GM12801 (cell line): ENCODE measurements at regions not wholly inside any gene's neighbourhood (a gene's known extent, or its start where the extent isn't known, plus 50 kb on each side); places are given as distances from the start of the nearest gene placed in this dataset.

Experiments used
- CTCF ChIP-seq: IDR thresholded peaks from one replicate; pipeline ENCODE4 v1.5.1; 2011; ENCODE audit warnings: control low read depth; ENCODE audit not compliant: insufficient read length; ENCODE audit errors: extremely low read depth

GRCh38 chr16:85180827-85181738 is 68.8 kb upstream of the CIBAR2 start:
- TF ChIP-seq CTCF, result no peak

- no peak for TF ChIP-seq CTCF
Observed at GRCh38 chr16:85181739-85182129, 69.5 kb upstream of the CIBAR2 start.

GRCh38 chr16:85182286-85182685 is 70.0 kb upstream of the CIBAR2 start:
- TF ChIP-seq CTCF, result no peak

GRCh38 chr16:85182774-85183173 is 70.5 kb upstream of the CIBAR2 start:
- no peak for TF ChIP-seq CTCF

- no peak for TF ChIP-seq CTCF
Observed at GRCh38 chr16:85183564-85183963, 71.3 kb upstream of the CIBAR2 start.

- TF ChIP-seq CTCF, result no peak
Observed at GRCh38 chr16:85184404-85184803, 72.1 kb upstream of the CIBAR2 start.

- no peak for TF ChIP-seq CTCF
Observed at GRCh38 chr16:85185303-85186100, 73.2 kb upstream of the CIBAR2 start.
